ENCODE measurements at regions not wholly inside any gene's neighbourhood (a gene's known extent, or its start where the extent isn't known, plus 50 kb on each side); places are given as distances from the start of the nearest gene placed in this dataset.
A peak's percentile ranks its signal among the peaks of the same experiment; 100 is the strongest.
"Not testable (repeated sequence)": the region's sequence is repeated elsewhere in the genome, so short reads cannot be mapped to it uniquely, and the experiment has no call there.

DNA sequence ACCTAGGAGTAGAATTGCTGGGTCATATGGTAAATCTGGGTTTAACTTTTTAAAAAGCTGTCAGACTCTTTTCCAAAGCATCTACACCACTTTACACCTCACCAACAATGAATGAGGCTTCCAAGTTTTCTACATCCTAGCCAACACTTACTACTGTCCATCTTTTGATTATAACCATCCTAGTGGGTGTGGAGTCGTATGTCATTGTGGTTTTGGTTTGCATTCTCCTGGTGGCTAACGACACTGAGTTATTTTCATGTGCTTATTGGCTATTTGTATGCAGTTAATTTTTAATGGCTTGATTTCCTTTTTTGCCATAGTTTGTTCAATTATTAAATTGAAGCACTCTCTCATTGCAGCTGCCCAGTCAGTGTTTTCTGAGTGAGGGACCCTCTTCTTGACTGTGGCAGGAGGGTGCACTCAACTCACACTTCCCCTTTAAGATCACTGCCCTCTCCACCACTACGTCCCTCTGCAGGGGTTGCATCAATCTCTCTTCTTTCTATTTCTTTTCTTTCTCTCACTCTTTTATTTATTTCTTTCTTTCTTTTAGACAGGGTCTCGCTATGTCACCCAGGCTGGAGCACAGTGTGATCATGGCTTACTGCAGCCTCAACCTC lies 182.3 kb downstream of the C9orf152 start:
- DNase-seq (ENCODE audit: low spot score): no peak

GRCh38 chr9:110027671-110028081 lies 180.3 kb downstream of the C9orf152 start:
- peak; percentile 18 for DNase-seq (ENCODE audit: low spot score)

- DNase-seq (ENCODE audit: low spot score): no peak
Observed at GRCh38 chr9:110028271-110028670, 179.7 kb downstream of the C9orf152 start.

GRCh38 chr9:110028676-110029075 lies 179.3 kb downstream of the C9orf152 start:
- DNase-seq (ENCODE audit: low spot score): no peak

DNA sequence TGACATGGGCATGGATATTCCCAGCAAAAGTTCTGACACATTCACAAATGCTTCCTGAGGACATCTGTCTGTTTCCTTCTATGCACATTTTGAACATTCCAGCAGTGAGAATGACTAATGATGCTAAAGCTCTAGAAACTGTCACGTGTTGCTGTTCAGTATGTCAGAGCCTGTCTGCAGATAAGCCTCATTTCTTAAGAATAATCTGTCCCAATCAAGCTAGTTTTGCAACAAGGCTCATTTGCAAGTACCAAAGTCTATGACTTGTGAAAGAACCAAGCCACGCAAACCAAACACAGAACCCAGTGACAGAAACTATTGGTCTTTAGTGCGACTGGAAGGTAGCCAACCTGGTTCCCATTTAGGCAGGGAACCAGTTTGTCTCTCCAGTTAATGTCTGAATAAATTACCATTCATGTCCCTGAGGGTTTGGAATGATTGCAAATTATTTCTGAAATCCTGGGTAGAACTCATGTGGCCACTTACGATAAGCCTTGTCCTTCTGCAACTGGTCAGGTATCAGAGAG lies 178.5 kb downstream of the C9orf152 start:
- DNase-seq (ENCODE audit: low spot score): peak; percentile 56

- DNase-seq (ENCODE audit: low spot score): no peak
Observed at GRCh38 chr9:110029956-110030480, 177.9 kb downstream of the C9orf152 start.

GRCh38 chr9:110030632-110031031 lies 177.3 kb downstream of the C9orf152 start:
- no peak for DNase-seq (ENCODE audit: low spot score)

GRCh38 chr9:110031511-110032173 lies 176.3 kb downstream of the C9orf152 start:
- no peak for DNase-seq (ENCODE audit: low spot score)

DNA sequence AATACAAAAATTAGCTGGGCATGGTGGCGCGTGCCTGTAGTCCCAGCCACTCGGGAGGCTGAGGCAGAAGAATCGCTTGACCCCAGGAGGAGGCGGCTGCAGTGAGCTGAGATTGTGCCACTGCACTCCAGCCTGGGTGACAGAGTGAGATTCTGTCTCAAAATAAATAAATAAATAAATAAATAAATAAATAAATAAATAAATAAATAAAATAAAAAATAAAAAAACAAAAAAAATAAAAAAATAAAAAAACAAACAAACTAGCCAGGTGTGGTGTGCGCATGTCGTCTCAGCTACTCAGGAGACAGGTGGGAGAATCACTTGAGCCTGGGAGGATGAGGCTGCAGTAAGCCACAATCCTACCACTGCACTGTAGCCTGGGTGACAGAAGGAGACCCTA lies 175.4 kb downstream of the C9orf152 start:
- not testable (repeated sequence) for DNase-seq (ENCODE audit: low spot score)

- DNase-seq (ENCODE audit: low spot score): no peak
Observed at GRCh38 chr9:110033869-110034268, 174.1 kb downstream of the C9orf152 start.

GRCh38 chr9:110036286-110036685 lies 171.7 kb downstream of the C9orf152 start:
- no peak for DNase-seq (ENCODE audit: low spot score)

DNA sequence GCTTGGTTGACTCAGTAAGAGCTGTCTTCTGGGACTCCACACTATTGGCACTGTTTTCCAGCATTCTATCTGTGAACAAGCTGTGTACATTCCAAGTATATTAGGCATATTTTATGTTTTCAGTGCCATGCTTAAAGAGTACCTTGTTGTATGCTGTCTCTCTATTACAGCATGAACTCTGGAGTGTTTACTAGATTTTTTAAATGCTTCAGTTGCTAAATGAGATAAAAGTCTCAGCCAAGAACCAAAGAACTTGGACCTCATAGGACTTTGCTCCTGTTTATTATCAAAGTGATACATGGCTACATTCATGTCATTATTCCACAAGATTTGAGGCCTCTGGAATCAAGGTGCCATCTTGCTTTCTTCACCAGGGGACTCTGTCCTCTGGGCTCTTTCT lies 167.2 kb downstream of the C9orf152 start:
- DNase-seq (ENCODE audit: low spot score): no peak

DNA sequence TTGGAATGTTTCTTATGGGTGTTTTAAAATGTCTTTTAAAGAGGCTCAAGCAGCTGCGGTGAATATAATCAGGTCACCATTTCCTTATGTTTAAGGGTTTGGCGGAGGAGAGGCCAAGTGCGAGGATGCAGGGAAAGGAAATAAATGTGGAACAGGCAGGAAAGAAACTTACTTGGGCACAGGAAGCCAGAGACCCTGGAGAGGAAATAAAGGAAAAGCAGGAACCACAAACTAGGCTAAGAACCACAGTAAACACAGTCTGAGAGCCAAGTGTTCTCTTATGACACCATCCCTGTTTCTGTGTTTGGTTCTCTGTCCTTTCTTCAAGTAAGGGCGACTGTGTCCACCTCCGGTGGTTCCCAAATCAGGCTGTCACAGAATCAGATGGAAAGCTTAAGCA lies 166.5 kb downstream of the C9orf152 start:
- no peak for DNase-seq (ENCODE audit: low spot score)

DNA sequence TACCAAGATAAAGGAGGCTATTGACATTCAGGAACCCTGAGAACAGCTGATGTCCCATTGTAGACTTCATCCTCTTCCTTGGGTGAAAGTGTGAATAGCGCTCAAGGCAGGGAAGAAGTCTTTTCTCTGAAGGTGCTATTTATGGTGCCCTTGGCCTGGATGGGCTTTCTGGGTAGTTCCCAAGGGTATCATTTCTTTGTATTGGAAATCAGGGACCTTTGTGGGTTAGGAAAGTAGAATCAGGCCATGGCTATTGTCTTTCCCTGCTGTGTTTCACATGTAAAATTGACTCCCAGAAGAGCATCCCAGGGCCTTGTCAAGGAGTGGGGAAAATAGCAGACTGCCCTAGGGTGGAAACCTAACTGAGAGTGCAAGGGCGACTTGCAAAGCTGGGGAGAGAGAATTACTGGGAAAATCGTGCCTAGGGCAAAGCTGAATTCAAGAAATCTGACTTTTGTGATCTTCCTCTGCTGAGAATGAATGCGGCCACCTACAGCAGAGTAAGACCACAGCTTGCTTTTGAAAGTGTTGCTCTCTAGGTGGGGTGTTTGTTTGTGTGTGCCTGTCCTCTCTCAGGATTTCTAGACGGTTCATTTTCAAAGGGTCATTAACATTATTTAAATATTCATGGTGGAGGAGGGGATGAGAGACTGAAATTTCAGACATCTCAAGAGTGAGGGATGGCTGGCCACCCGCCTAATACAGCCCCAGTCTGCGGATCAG lies 160.6 kb downstream of the C9orf152 start:
- DNase-seq (ENCODE audit: low spot score): no peak

DNA sequence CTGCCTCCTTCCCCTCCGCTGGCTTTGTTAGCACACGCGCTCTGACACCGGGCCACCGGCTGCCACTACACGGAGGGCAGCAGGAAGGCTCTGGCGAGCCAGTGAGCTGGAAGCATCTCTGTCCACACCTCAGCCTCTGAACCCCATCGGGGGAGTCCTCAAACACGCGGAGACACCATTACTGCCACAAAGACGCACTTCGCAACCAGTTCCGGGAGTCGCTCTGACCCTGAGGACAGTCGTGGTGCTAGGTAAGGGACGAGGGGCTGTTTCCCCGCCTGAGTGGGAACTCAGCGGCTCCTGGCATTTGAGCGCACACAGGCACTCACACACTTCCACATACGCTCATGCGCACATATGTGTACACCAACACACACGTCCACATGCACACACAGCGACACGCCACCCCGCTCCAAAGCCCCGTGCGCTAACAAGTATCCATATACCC lies 160.0 kb downstream of the C9orf152 start:
- peak; percentile 30 for DNase-seq (ENCODE audit: low spot score)

- DNase-seq (ENCODE audit: low spot score): peak; percentile 78
Observed at GRCh38 chr9:110048403-110048975, 159.5 kb downstream of the C9orf152 start.

- no peak for DNase-seq (ENCODE audit: low spot score)
Observed at GRCh38 chr9:110048976-110049698, 158.8 kb downstream of the C9orf152 start.

DNA sequence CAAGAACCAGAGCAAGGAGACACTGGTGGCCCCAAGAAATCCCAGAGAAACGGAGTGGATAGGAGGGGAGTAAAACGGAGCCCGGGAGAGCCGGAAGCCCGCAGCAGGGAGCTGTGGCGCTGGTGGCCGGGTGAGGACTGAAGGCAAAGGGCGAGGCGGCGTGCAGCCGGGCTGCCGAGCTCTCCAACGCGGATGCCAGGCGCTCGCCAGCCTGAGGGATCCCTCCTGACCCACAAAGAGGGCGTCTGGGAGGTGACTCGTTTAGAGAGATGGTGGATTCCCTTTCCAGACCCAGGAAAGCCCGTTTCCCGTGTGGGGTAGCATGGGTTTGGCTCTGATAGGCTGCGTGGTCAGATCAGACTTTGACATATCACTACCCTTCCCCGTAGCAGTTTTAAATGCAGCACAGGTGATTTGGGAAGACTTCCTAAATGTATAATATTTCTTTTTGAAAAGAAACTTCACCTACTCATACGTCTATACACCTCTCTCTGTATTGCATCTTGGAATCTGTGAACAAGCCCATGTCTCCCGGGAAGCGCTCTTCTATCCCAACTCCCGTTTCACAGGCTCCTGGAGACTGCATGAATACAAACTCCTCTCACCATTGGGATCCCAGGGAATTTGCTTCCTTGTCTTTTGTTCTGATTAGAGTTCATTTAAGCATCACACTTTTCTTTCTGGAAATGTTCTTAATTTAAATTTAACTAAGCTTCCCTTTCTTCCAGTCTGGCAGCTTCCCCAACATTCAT lies 158.1 kb downstream of the C9orf152 start:
- no peak for DNase-seq (ENCODE audit: low spot score)

DNA sequence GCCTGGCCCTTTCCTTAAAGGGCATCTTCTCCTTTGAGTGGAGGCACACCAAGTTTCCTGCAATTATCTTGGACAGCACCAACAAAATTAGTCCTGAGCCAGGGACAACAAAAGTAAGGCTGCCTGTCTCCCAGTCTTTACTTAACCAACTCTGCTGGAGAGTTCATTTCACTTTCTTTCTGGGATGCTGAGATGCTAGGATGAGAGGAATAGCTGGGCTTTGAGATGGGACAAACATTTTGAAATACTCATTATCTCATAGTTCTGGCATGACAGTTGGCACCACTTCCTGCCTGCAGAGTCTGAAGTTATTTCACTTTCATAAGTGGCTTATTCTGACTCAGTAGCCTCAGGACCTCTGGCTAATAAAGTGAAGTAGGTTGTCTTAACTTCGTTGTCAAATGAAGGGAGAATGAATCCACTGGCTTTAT lies 157.0 kb downstream of the C9orf152 start:
- DNase-seq (ENCODE audit: low spot score): no peak

GRCh38 chr9:110056062-110056461 lies 151.9 kb downstream of the C9orf152 start:
- DNase-seq (ENCODE audit: low spot score): no peak
